ENCODE measurements at regions not wholly inside any gene's neighbourhood (a gene's known extent, or its start where the extent isn't known, plus 50 kb on each side); places are given as distances from the start of the nearest gene placed in this dataset.

DNA sequence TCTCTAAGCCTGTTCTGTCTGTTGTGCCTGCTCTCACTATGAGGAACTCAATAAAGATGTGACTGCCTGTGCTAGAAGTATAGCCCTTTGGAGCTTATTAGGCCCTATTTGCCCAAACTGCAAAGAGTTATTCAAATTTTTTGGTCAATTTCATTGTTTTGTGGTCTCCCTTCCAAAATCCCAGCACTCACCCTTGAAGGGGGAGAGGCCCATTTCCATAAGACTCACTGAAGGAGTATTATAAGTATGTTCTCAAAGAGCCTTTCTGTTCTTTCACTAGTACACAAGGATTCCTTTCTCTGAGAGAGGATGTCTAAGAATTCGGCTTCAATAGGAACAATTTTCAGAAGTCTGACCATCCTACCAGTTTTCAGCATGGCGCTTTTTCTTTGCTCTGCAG is 641.9 kb upstream of the REG3G start:
- Histone ChIP-seq H3K27me3 (ENCODE audit: control insufficient read depth in 3 of 3, insufficient read depth in 3 of 3, low read length in 3 of 3) (no peaks in the 10 kb centered on the region), H3K4me3 (ENCODE audit: low read length in 3 of 3) (no peak overlapping the region), H3K27ac (ENCODE audit: low read depth, low read length) (no peak overlapping the region), H3K9me3 (ENCODE audit: control insufficient read depth in 3 of 3, low read length in 3 of 3) (no peaks in the 10 kb centered on the region), H3K4me1 (ENCODE audit: control insufficient read depth in 3 of 3, insufficient read depth in 3 of 3, low read length in 3 of 3) (no peaks in the 10 kb centered on the region), H3K36me3 (ENCODE audit: control insufficient read depth in 3 of 3, insufficient read depth in 3 of 3, low read length in 3 of 3) (no peaks in the 10 kb centered on the region), H3K9ac (ENCODE audit: low read depth in 1 of 3, low read length in 3 of 3) (no peak overlapping the region)

DNA sequence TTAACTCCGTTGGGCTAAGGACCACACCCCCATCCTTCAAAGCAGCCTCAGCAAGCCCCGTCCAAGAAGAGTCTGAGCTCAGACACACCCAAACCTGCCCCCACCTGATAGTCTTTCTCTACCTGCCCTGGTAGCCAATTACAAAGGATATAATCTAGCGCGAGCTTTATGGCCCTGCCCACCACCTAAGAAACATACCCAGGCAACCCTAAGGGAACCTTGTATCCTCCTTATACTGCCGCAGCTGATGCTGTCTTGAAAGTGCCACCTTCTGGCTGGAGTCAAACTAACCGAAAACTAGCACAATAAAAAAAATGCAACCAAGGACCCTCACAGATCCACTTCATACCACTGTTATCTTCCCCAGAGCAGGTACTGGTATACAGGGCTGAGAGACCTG is 628.3 kb upstream of the REG3G start:
- Histone ChIP-seq H3K4me1 (ENCODE audit: control insufficient read depth in 3 of 3, insufficient read depth in 3 of 3, low read length in 3 of 3) (no peaks in the 10 kb centered on the region), H3K4me3 (ENCODE audit: low read length in 3 of 3) (no peak overlapping the region), H3K9ac (ENCODE audit: low read depth in 1 of 3, low read length in 3 of 3) (no peak overlapping the region), H3K9me3 (ENCODE audit: control insufficient read depth in 3 of 3, low read length in 3 of 3) (no peaks in the 10 kb centered on the region), H3K36me3 (ENCODE audit: control insufficient read depth in 3 of 3, insufficient read depth in 3 of 3, low read length in 3 of 3) (no peaks in the 10 kb centered on the region), H3K27me3 (ENCODE audit: control insufficient read depth in 3 of 3, insufficient read depth in 3 of 3, low read length in 3 of 3) (no peaks in the 10 kb centered on the region), H3K27ac (ENCODE audit: low read depth, low read length) (no peak overlapping the region)

DNA sequence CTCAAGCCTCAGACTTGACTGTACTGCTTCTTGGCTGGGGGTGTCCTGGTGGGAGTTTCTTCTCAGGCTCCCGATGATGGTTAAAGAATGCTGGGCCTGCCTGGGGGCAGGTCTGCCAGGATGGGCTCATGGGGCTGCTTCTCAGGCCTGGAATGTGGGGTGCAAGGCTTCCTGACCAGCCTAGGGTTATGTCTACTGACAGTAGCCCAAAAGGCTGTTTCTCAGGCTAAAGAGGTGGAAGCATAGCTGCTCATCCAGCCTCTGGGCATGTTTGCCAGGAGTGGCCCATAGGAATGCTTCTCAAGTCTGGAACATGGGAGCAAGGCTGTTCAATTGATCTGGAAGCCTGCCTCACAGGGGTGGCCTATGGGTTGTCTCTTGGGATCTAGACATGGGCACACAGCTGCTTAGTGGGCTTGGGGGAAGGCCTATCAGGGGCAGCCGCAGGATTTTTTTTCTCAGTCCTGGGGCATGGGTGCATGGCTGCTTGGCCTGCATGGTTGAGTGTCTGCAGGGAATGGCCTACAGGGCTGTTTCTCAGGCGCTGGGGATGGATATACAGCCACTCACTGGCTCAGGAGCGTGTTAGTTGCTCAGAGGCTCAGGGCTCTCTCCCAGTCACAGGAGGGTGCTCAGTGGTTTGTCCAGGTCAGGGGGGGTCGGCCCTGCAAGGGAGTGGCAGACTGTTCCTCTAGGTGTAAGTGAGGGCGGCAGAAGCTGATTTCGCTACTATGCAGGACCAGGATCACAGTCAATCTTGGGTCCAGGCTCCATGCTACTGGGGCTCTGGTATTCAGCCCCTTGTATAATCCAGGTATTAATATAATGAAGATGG is 617.3 kb upstream of the REG3G start:
- H3K27me3 ChIP-seq (ENCODE audit: control insufficient read depth in 3 of 3, insufficient read depth in 3 of 3, low read length in 3 of 3), result no peaks in the 10 kb centered on the region
- no peaks in the 10 kb centered on the region for H3K4me1 ChIP-seq (ENCODE audit: control insufficient read depth in 3 of 3, insufficient read depth in 3 of 3, low read length in 3 of 3)
- no peak overlapping the region for H3K27ac ChIP-seq (ENCODE audit: low read depth, low read length)
- H3K9me3 ChIP-seq (ENCODE audit: control insufficient read depth in 3 of 3, low read length in 3 of 3), result no peaks in the 10 kb centered on the region
- no peak overlapping the region for H3K9ac ChIP-seq (ENCODE audit: low read depth in 1 of 3, low read length in 3 of 3)
- H3K4me3 ChIP-seq (ENCODE audit: low read length in 3 of 3), result no peak overlapping the region
- H3K36me3 ChIP-seq (ENCODE audit: control insufficient read depth in 3 of 3, insufficient read depth in 3 of 3, low read length in 3 of 3), result no peaks in the 10 kb centered on the region

DNA sequence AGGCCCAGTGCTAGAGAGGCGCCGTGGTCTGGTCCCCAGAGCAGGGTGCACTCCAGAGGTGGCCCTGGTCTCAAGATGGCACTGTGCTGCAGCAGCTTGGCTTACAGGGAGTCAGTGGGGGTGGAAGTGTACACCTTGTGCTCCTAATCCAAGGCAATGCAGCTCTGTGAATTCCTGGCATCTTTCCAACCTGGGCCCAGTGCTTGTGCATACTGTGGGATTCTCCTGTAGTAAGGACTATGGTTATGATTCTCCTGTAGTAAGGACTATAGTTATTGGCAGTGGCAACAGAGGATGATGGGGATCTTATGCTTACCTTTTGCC is 616.7 kb upstream of the REG3G start:
- Histone ChIP-seq H3K9ac (ENCODE audit: low read depth in 1 of 3, low read length in 3 of 3) (no peak overlapping the region), H3K27ac (ENCODE audit: low read depth, low read length) (no peak overlapping the region), H3K27me3 (ENCODE audit: control insufficient read depth in 3 of 3, insufficient read depth in 3 of 3, low read length in 3 of 3) (no peaks in the 10 kb centered on the region), H3K4me3 (ENCODE audit: low read length in 3 of 3) (no peak overlapping the region), H3K9me3 (ENCODE audit: control insufficient read depth in 3 of 3, low read length in 3 of 3) (no peaks in the 10 kb centered on the region), H3K4me1 (ENCODE audit: control insufficient read depth in 3 of 3, insufficient read depth in 3 of 3, low read length in 3 of 3) (no peaks in the 10 kb centered on the region), H3K36me3 (ENCODE audit: control insufficient read depth in 3 of 3, insufficient read depth in 3 of 3, low read length in 3 of 3) (no peaks in the 10 kb centered on the region)

DNA sequence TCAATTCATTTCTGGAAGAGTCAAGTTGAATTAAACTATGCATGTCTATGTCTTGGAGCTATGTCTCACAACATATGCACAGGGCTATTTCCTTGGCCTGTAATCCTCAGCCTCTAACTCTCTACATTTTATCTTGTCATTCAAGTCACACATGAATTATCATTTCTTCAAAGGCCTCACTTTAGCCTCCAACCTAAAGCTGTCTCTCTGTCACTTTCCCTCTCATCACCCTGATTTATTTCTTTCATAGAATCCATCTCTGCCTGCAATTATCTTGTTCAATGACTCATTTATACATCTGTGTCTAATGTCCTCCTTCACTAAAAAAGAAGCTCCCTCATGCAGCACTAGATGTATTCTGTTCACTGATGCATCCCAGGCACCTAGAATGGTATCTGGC is 614.2 kb upstream of the REG3G start:
- Histone ChIP-seq H3K27ac (ENCODE audit: low read depth, low read length) (no peak overlapping the region), H3K4me1 (ENCODE audit: control insufficient read depth in 3 of 3, insufficient read depth in 3 of 3, low read length in 3 of 3) (no peaks in the 10 kb centered on the region), H3K36me3 (ENCODE audit: control insufficient read depth in 3 of 3, insufficient read depth in 3 of 3, low read length in 3 of 3) (no peaks in the 10 kb centered on the region), H3K4me3 (ENCODE audit: low read length in 3 of 3) (no peak overlapping the region), H3K9ac (ENCODE audit: low read depth in 1 of 3, low read length in 3 of 3) (no peak overlapping the region), H3K27me3 (ENCODE audit: control insufficient read depth in 3 of 3, insufficient read depth in 3 of 3, low read length in 3 of 3) (no peaks in the 10 kb centered on the region), H3K9me3 (ENCODE audit: control insufficient read depth in 3 of 3, low read length in 3 of 3) (peaks cover 0 to 2% (median 0%) of the 10 kb centered on the region in 3 donors)

- H3K27me3 ChIP-seq (ENCODE audit: control insufficient read depth in 3 of 3, insufficient read depth in 3 of 3, low read length in 3 of 3), result no peaks in the 10 kb centered on the region
- H3K36me3 ChIP-seq (ENCODE audit: control insufficient read depth in 3 of 3, insufficient read depth in 3 of 3, low read length in 3 of 3), result no peaks in the 10 kb centered on the region
- no peaks in the 10 kb centered on the region for H3K4me1 ChIP-seq (ENCODE audit: control insufficient read depth in 3 of 3, insufficient read depth in 3 of 3, low read length in 3 of 3)
- H3K4me3 ChIP-seq (ENCODE audit: low read length in 3 of 3), result no peak overlapping the region
- H3K27ac ChIP-seq (ENCODE audit: low read depth, low read length), result no peak overlapping the region
- peaks cover 0 to 2% (median 0%) of the 10 kb centered on the region in 3 donors for H3K9me3 ChIP-seq (ENCODE audit: control insufficient read depth in 3 of 3, low read length in 3 of 3)
- H3K9ac ChIP-seq (ENCODE audit: low read depth in 1 of 3, low read length in 3 of 3), result no peak overlapping the region
These were observed 608.7 kb upstream of the REG3G start for GRCh38 chr2:78416625-78417300.

GRCh38 chr2:78417355-78417754 is 608.1 kb upstream of the REG3G start:
- Histone ChIP-seq H3K9me3 (ENCODE audit: control insufficient read depth in 3 of 3, low read length in 3 of 3) (peaks cover 0 to 2% (median 0%) of the 10 kb centered on the region in 3 donors), H3K27ac (ENCODE audit: low read depth, low read length) (no peak overlapping the region), H3K36me3 (ENCODE audit: control insufficient read depth in 3 of 3, insufficient read depth in 3 of 3, low read length in 3 of 3) (no peaks in the 10 kb centered on the region), H3K9ac (ENCODE audit: low read depth in 1 of 3, low read length in 3 of 3) (no peak overlapping the region), H3K4me1 (ENCODE audit: control insufficient read depth in 3 of 3, insufficient read depth in 3 of 3, low read length in 3 of 3) (no peaks in the 10 kb centered on the region), H3K4me3 (ENCODE audit: low read length in 3 of 3) (no peak overlapping the region), H3K27me3 (ENCODE audit: control insufficient read depth in 3 of 3, insufficient read depth in 3 of 3, low read length in 3 of 3) (no peaks in the 10 kb centered on the region)

- H3K9me3 ChIP-seq (ENCODE audit: control insufficient read depth in 3 of 3, low read length in 3 of 3), result peaks cover 0 to 2% (median 0%) of the 10 kb centered on the region in 3 donors
- no peak overlapping the region for H3K4me3 ChIP-seq (ENCODE audit: low read length in 3 of 3)
- H3K4me1 ChIP-seq (ENCODE audit: control insufficient read depth in 3 of 3, insufficient read depth in 3 of 3, low read length in 3 of 3), result no peaks in the 10 kb centered on the region
- no peak overlapping the region for H3K9ac ChIP-seq (ENCODE audit: low read depth in 1 of 3, low read length in 3 of 3)
- H3K27ac ChIP-seq (ENCODE audit: low read depth, low read length), result no peak overlapping the region
- no peaks in the 10 kb centered on the region for H3K27me3 ChIP-seq (ENCODE audit: control insufficient read depth in 3 of 3, insufficient read depth in 3 of 3, low read length in 3 of 3)
- H3K36me3 ChIP-seq (ENCODE audit: control insufficient read depth in 3 of 3, insufficient read depth in 3 of 3, low read length in 3 of 3), result no peaks in the 10 kb centered on the region
These were observed 607.5 kb upstream of the REG3G start for GRCh38 chr2:78418021-78418420.

GRCh38 chr2:78420132-78420531 is 605.4 kb upstream of the REG3G start:
- Histone ChIP-seq H3K9ac (ENCODE audit: low read depth in 1 of 3, low read length in 3 of 3) (no peak overlapping the region), H3K4me1 (ENCODE audit: control insufficient read depth in 3 of 3, insufficient read depth in 3 of 3, low read length in 3 of 3) (no peaks in the 10 kb centered on the region), H3K4me3 (ENCODE audit: low read length in 3 of 3) (no peak overlapping the region), H3K9me3 (ENCODE audit: control insufficient read depth in 3 of 3, low read length in 3 of 3) (no peaks in the 10 kb centered on the region), H3K36me3 (ENCODE audit: control insufficient read depth in 3 of 3, insufficient read depth in 3 of 3, low read length in 3 of 3) (no peaks in the 10 kb centered on the region), H3K27ac (ENCODE audit: low read depth, low read length) (no peak overlapping the region), H3K27me3 (ENCODE audit: control insufficient read depth in 3 of 3, insufficient read depth in 3 of 3, low read length in 3 of 3) (no peaks in the 10 kb centered on the region)

- Histone ChIP-seq H3K4me1 (ENCODE audit: control insufficient read depth in 3 of 3, insufficient read depth in 3 of 3, low read length in 3 of 3) (no peaks in the 10 kb centered on the region), H3K4me3 (ENCODE audit: low read length in 3 of 3) (no peak overlapping the region), H3K9ac (ENCODE audit: low read depth in 1 of 3, low read length in 3 of 3) (no peak overlapping the region), H3K27ac (ENCODE audit: low read depth, low read length) (no peak overlapping the region), H3K36me3 (ENCODE audit: control insufficient read depth in 3 of 3, insufficient read depth in 3 of 3, low read length in 3 of 3) (no peaks in the 10 kb centered on the region), H3K9me3 (ENCODE audit: control insufficient read depth in 3 of 3, low read length in 3 of 3) (no peaks in the 10 kb centered on the region), H3K27me3 (ENCODE audit: control insufficient read depth in 3 of 3, insufficient read depth in 3 of 3, low read length in 3 of 3) (no peaks in the 10 kb centered on the region)
These were observed 601.9 kb upstream of the REG3G start for GRCh38 chr2:78423631-78424030.
